Trophoblast cell (in vitro differentiated cells and primary cell): ENCODE measurements at regions not wholly inside any gene's neighbourhood (a gene's known extent, or its start where the extent isn't known, plus 50 kb on each side); places are given as distances from the start of the nearest gene placed in this dataset.

Experiments used
- DNase-seq, 2 donors: peaks; one replicate each; pipeline ENCODE4 v3.0.0-alpha.2; 2016
- H2AFZ ChIP-seq: 2 replicates; pipeline ENCODE4 v1.6.1; 2013; ENCODE audit warnings: low read length, moderate library complexity, mild to moderate bottlenecking; ENCODE audit not compliant: insufficient read depth, poor library complexity
- H2AK5ac ChIP-seq: 2 replicates; pipeline ENCODE4 v1.6.1; 2013; ENCODE audit warnings: mild to moderate bottlenecking, low read length
- H2BK120ac ChIP-seq: 2 replicates; pipeline ENCODE4 v1.6.1; 2013; ENCODE audit warnings: low read length, mild to moderate bottlenecking, moderate library complexity; ENCODE audit not compliant: insufficient read depth, poor library complexity
- H2BK12ac ChIP-seq: 2 replicates; pipeline ENCODE4 v1.6.1; 2013; ENCODE audit warnings: mild to moderate bottlenecking, low read length, moderate library complexity
- H2BK5ac ChIP-seq: 2 replicates; pipeline ENCODE4 v1.6.1; 2013; ENCODE audit warnings: low read length, low read depth, moderate library complexity, mild to moderate bottlenecking; ENCODE audit not compliant: poor library complexity
- H3K14ac ChIP-seq: 2 replicates; pipeline ENCODE4 v1.6.1; 2013; ENCODE audit warnings: mild to moderate bottlenecking, low read length
- H3K18ac ChIP-seq: 2 replicates; pipeline ENCODE4 v1.6.1; 2013; ENCODE audit warnings: mild to moderate bottlenecking, low read length
- H3K23ac ChIP-seq: 2 replicates; pipeline ENCODE4 v1.6.1; 2013; ENCODE audit warnings: low read length
- H3K27ac ChIP-seq: 2 replicates; pipeline ENCODE4 v1.5.1; 2013; ENCODE audit warnings: low read depth, mild to moderate bottlenecking, inconsistent platforms, low read length, moderate library complexity
- H3K27me3 ChIP-seq: 2 replicates; pipeline ENCODE4 v1.6.1; 2013; ENCODE audit warnings: inconsistent platforms, mild to moderate bottlenecking, low read length, moderate library complexity; ENCODE audit not compliant: insufficient read depth
- H3K36me3 ChIP-seq, 2 experiments: 1 replicate in 1 of 2; 2 replicates in 1 of 2; pipeline ENCODE4 v1.6.1; 2013; ENCODE audit warnings: low read length in 2 of 2, mild to moderate bottlenecking in 2 of 2, moderate library complexity in 1 of 2; ENCODE audit not compliant: insufficient read depth in 2 of 2, control insufficient read depth in 1 of 2
- H3K4ac ChIP-seq: 2 replicates; pipeline ENCODE4 v1.6.1; 2013; ENCODE audit warnings: low read depth, mild to moderate bottlenecking, low read length, moderate library complexity
- H3K4me1 ChIP-seq, 2 experiments: 1 replicate in 1 of 2; 2 replicates in 1 of 2; pipeline ENCODE4 v1.6.1; 2013; ENCODE audit warnings: low read length in 2 of 2, mild to moderate bottlenecking in 2 of 2, moderate library complexity in 1 of 2; ENCODE audit not compliant: insufficient read depth in 2 of 2, control insufficient read depth in 1 of 2
- H3K4me2 ChIP-seq: 2 replicates; pipeline ENCODE4 v1.6.1; 2013; ENCODE audit warnings: inconsistent platforms, mild to moderate bottlenecking, low read length, moderate library complexity
- H3K4me3 ChIP-seq: 2 replicates; pipeline ENCODE4 v1.5.1; 2013; ENCODE audit warnings: mild to moderate bottlenecking, low read depth, low read length, inconsistent platforms
- H3K79me1 ChIP-seq: one replicate; pipeline ENCODE4 v1.6.1; 2013; ENCODE audit warnings: low read length
- H3K79me2 ChIP-seq: 2 replicates; pipeline ENCODE4 v1.6.1; 2013; ENCODE audit warnings: low read length, mild to moderate bottlenecking; ENCODE audit not compliant: control insufficient read depth, insufficient read depth, poor library complexity
- H3K9ac ChIP-seq: 2 replicates; pipeline ENCODE4 v1.6.1; 2013; ENCODE audit warnings: mild to moderate bottlenecking, low read length
- H3K9me3 ChIP-seq: 2 replicates; pipeline ENCODE4 v1.6.1; 2013; ENCODE audit warnings: low read depth, mild to moderate bottlenecking, control low read depth, inconsistent platforms, low read length; ENCODE audit not compliant: insufficient read depth
- H4K12ac ChIP-seq: 2 replicates; pipeline ENCODE4 v1.6.1; 2013; ENCODE audit warnings: low read depth, mild to moderate bottlenecking, low read length, moderate library complexity
- H4K8ac ChIP-seq: 2 replicates; pipeline ENCODE4 v1.6.1; 2013; ENCODE audit warnings: low read depth, mild to moderate bottlenecking, low read length, moderate library complexity
- H4K91ac ChIP-seq: one replicate; pipeline ENCODE4 v1.6.1; 2013; ENCODE audit warnings: low read depth, mild to moderate bottlenecking, low read length, moderate library complexity
- WGBS: extraction: QIAGEN DNeasy Blood & Tissue Kit; methylation state at CpG from one replicate; pipeline ENCODE4 v1.1.7; 2013; ENCODE audit warnings: missing lambda C conversion rate; ENCODE audit not compliant: insufficient read length, insufficient coverage; ENCODE audit errors: extremely low coverage; 5-methylcytosine and 5-hydroxymethylcytosine counted together

DNA sequence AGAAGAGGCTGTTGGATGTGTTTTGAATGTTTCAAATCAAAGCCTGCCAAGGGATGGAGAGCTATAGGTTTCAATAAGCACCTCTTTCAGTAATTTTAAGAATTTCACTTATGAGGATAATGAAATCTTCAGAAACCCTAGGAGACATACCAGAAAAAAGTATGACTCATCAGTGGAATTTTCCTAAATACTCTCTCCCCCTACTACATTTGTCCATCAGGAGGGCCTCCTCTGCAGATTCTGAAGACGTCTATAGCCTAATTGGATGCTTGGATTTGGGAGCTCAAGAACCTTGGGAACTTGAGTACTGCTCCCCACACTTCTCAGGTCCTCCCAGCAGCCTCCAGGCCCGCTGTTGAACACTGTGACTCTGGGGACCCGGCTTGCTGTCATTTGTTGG lies 374.3 kb downstream of the SLC4A3 start:
- peak overlapping the region; percentile 82 for H4K91ac ChIP-seq
- H3K4me2 ChIP-seq = no peak overlapping the region
- no peak overlapping the region for H3K9ac ChIP-seq
- peak in 1 of 2 donors; percentile 74 for DNase-seq
- no peaks in the 10 kb centered on the region for H3K9me3 ChIP-seq
- H2BK5ac ChIP-seq = peak overlapping the region; percentile 64
- no peak overlapping the region for H3K18ac ChIP-seq
- H3K27ac ChIP-seq = no peak overlapping the region
- H3K23ac ChIP-seq = no peak overlapping the region
- H3K36me3 ChIP-seq = no peaks in the 10 kb centered on the region
- H2BK120ac ChIP-seq = peak overlapping the region; percentile 59
- no peak overlapping the region for H4K12ac ChIP-seq
- peak overlapping the region; percentile 34 for H2AK5ac ChIP-seq
- peak overlapping the region; percentile 8 for H4K8ac ChIP-seq
- H3K4ac ChIP-seq = no peak overlapping the region
- H2AFZ ChIP-seq = no peak overlapping the region
- peaks cover 12% of the 10 kb centered on the region for H3K79me1 ChIP-seq
- H3K4me3 ChIP-seq = no peak overlapping the region
- whole genome bisulfite sequencing = no CpG with 5 or more reads among the region's 3 CpGs
- H3K27me3 ChIP-seq = no peaks in the 10 kb centered on the region
- peaks cover 2% of the 10 kb centered on the region for H3K79me2 ChIP-seq
- peak overlapping the region; percentile 78 for H3K14ac ChIP-seq
- peak overlapping the region; percentile 33 for H2BK12ac ChIP-seq
- H3K4me1 ChIP-seq = peaks cover 5 to 14% of the 10 kb centered on the region in 2 experiments

DNA sequence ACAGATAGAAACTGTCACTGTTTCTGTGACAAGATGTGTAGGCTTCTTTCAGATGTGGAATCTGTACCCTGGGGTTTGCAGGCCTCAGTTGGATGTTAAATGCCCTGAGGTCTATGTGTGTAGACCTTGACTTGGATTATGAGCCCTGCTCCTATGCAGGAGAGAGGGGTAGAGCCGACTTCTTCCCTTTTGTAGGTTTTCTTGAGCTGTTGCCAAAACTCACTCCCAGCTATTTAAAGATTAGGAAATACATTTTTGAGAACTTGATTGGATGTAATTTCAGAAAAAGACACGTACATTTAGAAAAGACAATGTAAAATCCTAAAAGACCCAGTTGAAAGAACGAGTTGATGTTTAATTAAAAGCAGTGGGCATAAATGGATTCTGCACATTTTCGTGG lies 374.8 kb downstream of the SLC4A3 start:
- no peak overlapping the region for H3K27ac ChIP-seq
- peaks cover 5 to 13% of the 10 kb centered on the region in 2 experiments for H3K4me1 ChIP-seq
- no peak overlapping the region for H3K4me3 ChIP-seq
- no peak overlapping the region for H3K9ac ChIP-seq
- H3K4me2 ChIP-seq = no peak overlapping the region
- no peak for DNase-seq
- no peak overlapping the region for H3K18ac ChIP-seq
- H3K9me3 ChIP-seq = no peaks in the 10 kb centered on the region
- no peaks in the 10 kb centered on the region for H3K36me3 ChIP-seq
- peak overlapping the region; percentile 33 for H2BK12ac ChIP-seq
- peak overlapping the region; percentile 64 for H2BK5ac ChIP-seq
- WGBS = no CpG with 5 or more reads among the region's 4 CpGs
- H2BK120ac ChIP-seq = peak overlapping the region; percentile 59
- peak overlapping the region; percentile 82 for H4K91ac ChIP-seq
- H3K14ac ChIP-seq = peak overlapping the region; percentile 78
- no peak overlapping the region for H2AK5ac ChIP-seq
- no peak overlapping the region for H3K23ac ChIP-seq
- H3K27me3 ChIP-seq = no peaks in the 10 kb centered on the region
- peaks cover 2% of the 10 kb centered on the region for H3K79me2 ChIP-seq
- no peak overlapping the region for H4K12ac ChIP-seq
- no peak overlapping the region for H3K4ac ChIP-seq
- no peak overlapping the region for H4K8ac ChIP-seq
- H2AFZ ChIP-seq = no peak overlapping the region
- peaks cover 12% of the 10 kb centered on the region for H3K79me1 ChIP-seq

DNA sequence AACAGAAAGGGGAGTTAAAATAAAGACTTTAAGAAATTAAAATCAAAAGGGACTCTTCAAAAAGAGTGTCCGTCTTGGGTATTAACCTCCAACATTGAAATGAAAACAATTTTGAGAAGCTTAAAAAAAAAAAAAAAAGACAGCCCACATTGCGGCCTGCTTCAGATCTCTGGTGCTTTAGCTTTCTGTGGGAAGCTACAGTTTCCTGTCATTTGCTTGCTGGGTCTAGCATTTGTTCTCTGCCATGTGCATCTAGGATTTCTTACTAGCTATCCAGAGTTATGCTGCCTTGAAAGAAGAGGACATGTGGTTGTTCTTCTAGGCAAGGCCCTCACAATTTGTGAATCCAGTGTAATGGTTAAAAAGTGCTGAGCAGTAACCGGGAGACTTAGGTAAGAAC lies 375.3 kb downstream of the SLC4A3 start:
- Histone ChIP-seq H3K36me3 (no peaks in the 10 kb centered on the region), H3K79me2 (peaks cover 2% of the 10 kb centered on the region), H3K14ac (no peak overlapping the region), H2AFZ (no peak overlapping the region), H2AK5ac (no peak overlapping the region), H2BK5ac (no peak overlapping the region), H4K8ac (no peak overlapping the region), H3K4ac (no peak overlapping the region), H3K4me1 (peaks cover 5 to 11% of the 10 kb centered on the region in 2 experiments), H3K27ac (no peak overlapping the region), H2BK12ac (peak overlapping the region; percentile 13), H3K18ac (no peak overlapping the region), H3K9ac (no peak overlapping the region), H3K4me3 (no peak overlapping the region), H3K27me3 (no peaks in the 10 kb centered on the region), H3K23ac (no peak overlapping the region), H3K79me1 (peaks cover 12% of the 10 kb centered on the region), H3K4me2 (no peak overlapping the region), H4K91ac (no peak overlapping the region), H4K12ac (no peak overlapping the region), H2BK120ac (no peak overlapping the region), H3K9me3 (no peaks in the 10 kb centered on the region)
- DNase-seq = no peak
- WGBS = no CpG with 5 or more reads among the region's 3 CpGs

DNA sequence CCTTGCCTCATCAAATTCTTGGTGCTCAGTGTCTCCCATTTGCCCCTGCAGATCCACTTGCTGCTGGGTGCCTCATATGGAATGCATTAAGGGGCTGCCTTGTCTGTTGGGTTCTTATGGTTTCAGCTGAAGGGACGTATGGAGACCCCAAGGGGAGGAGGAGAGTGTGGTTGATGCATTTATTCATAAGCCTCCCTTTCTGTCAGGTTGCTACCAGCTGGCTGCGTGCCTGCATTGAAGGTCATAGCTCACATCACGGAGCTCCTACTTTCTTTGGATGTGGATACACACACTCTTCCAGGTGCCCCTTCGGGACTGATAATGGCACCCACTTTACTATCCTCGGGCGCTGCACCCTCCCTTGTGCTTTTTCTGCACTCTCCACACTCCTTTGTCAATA lies 377.9 kb downstream of the SLC4A3 start:
- H2AK5ac ChIP-seq = no peak overlapping the region
- peaks cover 10% of the 10 kb centered on the region for H3K79me1 ChIP-seq
- H3K14ac ChIP-seq = no peak overlapping the region
- H3K27ac ChIP-seq = no peak overlapping the region
- no peak overlapping the region for H3K4me3 ChIP-seq
- H3K27me3 ChIP-seq = no peaks in the 10 kb centered on the region
- DNase-seq = no peak
- no peak overlapping the region for H2AFZ ChIP-seq
- H4K8ac ChIP-seq = no peak overlapping the region
- H3K9ac ChIP-seq = no peak overlapping the region
- no peak overlapping the region for H3K23ac ChIP-seq
- H3K36me3 ChIP-seq = no peaks in the 10 kb centered on the region
- no peak overlapping the region for H2BK5ac ChIP-seq
- no peak overlapping the region for H3K4ac ChIP-seq
- H3K4me2 ChIP-seq = no peak overlapping the region
- H4K91ac ChIP-seq = no peak overlapping the region
- no peak overlapping the region for H3K18ac ChIP-seq
- no peak overlapping the region for H2BK120ac ChIP-seq
- peaks cover 2% of the 10 kb centered on the region for H3K79me2 ChIP-seq
- WGBS = no CpG with 5 or more reads among the region's 6 CpGs
- no peak overlapping the region for H2BK12ac ChIP-seq
- H4K12ac ChIP-seq = no peak overlapping the region
- peaks cover 5 to 14% of the 10 kb centered on the region in 2 experiments for H3K4me1 ChIP-seq
- H3K9me3 ChIP-seq = no peaks in the 10 kb centered on the region
